ENCODE measurements at regions not wholly inside any gene's neighbourhood (a gene's known extent, or its start where the extent isn't known, plus 50 kb on each side); places are given as distances from the start of the nearest gene placed in this dataset.

GRCh38 chr10:33025039-33025438 lies 67.0 kb upstream of the ITGB1 start:
- TF ChIP-seq POLR2AphosphoS5 (IDR thresholded peaks at IDR 0.05; ENCODE audit: low read depth, low read length) (no peak), CTCF (IDR thresholded peaks at IDR 0.05) (no peak)
